Heart left ventricle (tissue), 13 donors: ENCODE measurements at regions not wholly inside any gene's neighbourhood (a gene's known extent, or its start where the extent isn't known, plus 50 kb on each side); places are given as distances from the start of the nearest gene placed in this dataset.

ENCODE experiments used
- CTCF ChIP-seq, 12 donors: fragments of 200-600 bp; sonication (generic) in 4 of 12; IDR thresholded peaks; one replicate each; pipeline versions ENCODE4 v1.5.0 to v1.8.0; 2018 to 2022; ENCODE audit warnings: antibody characterized with exemption in 12 of 12, mild to moderate bottlenecking in 5 of 12
- POLR2A ChIP-seq, 2 donors: fragments of 450-650 bp; IDR thresholded peaks; one replicate each; pipeline ENCODE4 v1.6.1; 2017; ENCODE audit warnings: antibody characterized with exemption in 2 of 2, mild to moderate bottlenecking in 2 of 2, moderate library complexity in 2 of 2
- donor health status: ischemic (EF 13 %, LVEDD 7.1; RV severe dilation, severe dysfunction).
- donor health status: DM: no; HTN: yes; CAD: no.
- donor health status: DM: no; HTN: no; CAD: no.
- donor health status: ischemic (EF 25% LVEDD 6.9; RV normal size, moderate dysfunction).
- donor health status: ischemic (EF 25% LVEDD 5.7; RV mildly dilated, moderate dysfunction).
- donor health status: ischemic (EF 35%, LVEDD 5.7; RV mildly dilated, moderate dysfunction).
- donor health status: nonischemic (EF 11% LVEDD 7.7; RV severe dilation, severe dysfunction).
- donor health status: DM: yes; HTN: yes; CAD: no.
- donor health status: PGD.
- donor health status: ischemic (EF 29% LVEDD 5.4; RV normal size, mild dysfunction).
- donor health status: nonischemic (EF 23%, LVEDD 6.1; RV moderate dilation, normal function).

GRCh38 chr12:24054416-24054815, 104.9 kb upstream of the SOX5 start:
- no peak for TF ChIP-seq CTCF (IDR thresholded peaks at IDR 0.05)
- no peak for TF ChIP-seq POLR2A (IDR thresholded peaks at IDR 0.05)
